PC-9 (cell line): ENCODE measurements at regions not wholly inside any gene's neighbourhood (a gene's known extent, or its start where the extent isn't known, plus 50 kb on each side); places are given as distances from the start of the nearest gene placed in this dataset.

Source experiments
- CTCF ChIP-seq: fragments of 200-600 bp; sonication (generic); conservative IDR thresholded peaks from 2 replicates; pipeline ENCODE4 v1.6.1; 2017; ENCODE audit warnings: mixed run types, antibody characterized with exemption, mild to moderate bottlenecking, moderate library complexity
- EZH2 ChIP-seq: fragments of 200-600 bp; sonication (generic); IDR thresholded peaks from 2 replicates; pipeline ENCODE4 v1.8.0; 2017; ENCODE audit warnings: antibody characterized with exemption, low read depth

GRCh38 chr7:124552217-124552616 lies 213.4 kb downstream of the GPR37 start:
- no peak for TF ChIP-seq CTCF
- TF ChIP-seq EZH2: no peak
